ENCODE measurements at regions not wholly inside any gene's neighbourhood (a gene's known extent, or its start where the extent isn't known, plus 50 kb on each side); places are given as distances from the start of the nearest gene placed in this dataset.

- TF ChIP-seq CTCF (IDR thresholded peaks at IDR 0.05) (no peak), POLR2A (IDR thresholded peaks at IDR 0.05) (no peak)
Measured at GRCh38 chr3:81003008-81003645, 758.3 kb downstream of the GBE1 start.
